DOHH2 (cell line): ENCODE measurements at regions not wholly inside any gene's neighbourhood (a gene's known extent, or its start where the extent isn't known, plus 50 kb on each side); places are given as distances from the start of the nearest gene placed in this dataset.

Source experiments
- H3F3A ChIP-seq: fragments of 200-600 bp; sonication (generic), shearing (Covaris generic); 2 replicates; pipeline ENCODE4 v1.6.0; 2016; ENCODE audit warnings: antibody characterized with exemption, mild to moderate bottlenecking; ENCODE audit not compliant: control insufficient read depth, insufficient read depth
- H3K27ac ChIP-seq: fragments of 200-600 bp; sonication (generic); 2 replicates; pipeline ENCODE4 v1.5.1; 2014; ENCODE audit warnings: low read depth, mild to moderate bottlenecking, low read length, moderate library complexity
- H3K27me3 ChIP-seq: fragments of 200-600 bp; sonication (generic); 2 replicates; pipeline ENCODE4 v1.6.1; 2014; ENCODE audit warnings: mild to moderate bottlenecking, low read length, mixed read lengths; ENCODE audit not compliant: control insufficient read depth
- H3K36me3 ChIP-seq: fragments of 200-600 bp; sonication (generic); 2 replicates; pipeline ENCODE4 v1.6.1; 2014; ENCODE audit warnings: mild to moderate bottlenecking, low read length, moderate library complexity, mixed read lengths; ENCODE audit not compliant: control insufficient read depth
- H3K4me1 ChIP-seq: fragments of 200-600 bp; sonication (generic); 2 replicates; pipeline ENCODE4 v1.6.1; 2014; ENCODE audit warnings: mild to moderate bottlenecking, low read length, mixed read lengths; ENCODE audit not compliant: control insufficient read depth
- H3K4me2 ChIP-seq: fragments of 200-600 bp; sonication (generic); 2 replicates; pipeline ENCODE4 v1.6.0; 2014; ENCODE audit warnings: mild to moderate bottlenecking, low read length, moderate library complexity
- H3K4me3 ChIP-seq: fragments of 200-600 bp; sonication (generic); 2 replicates; pipeline ENCODE4 v1.5.1; 2014; ENCODE audit warnings: mild to moderate bottlenecking, low read length, mixed read lengths
- H3K79me2 ChIP-seq: fragments of 200-600 bp; sonication (generic); 2 replicates; pipeline ENCODE4 v1.6.1; 2014; ENCODE audit warnings: mild to moderate bottlenecking, low read length, mixed read lengths; ENCODE audit not compliant: control insufficient read depth
- H3K9me2 ChIP-seq: fragments of 200-600 bp; sonication (generic); replicated peaks from 2 replicates; pipeline ENCODE4 v1.6.1; 2014; ENCODE audit warnings: mild to moderate bottlenecking, low read length, mixed read lengths; ENCODE audit not compliant: control insufficient read depth
- H3K9me3 ChIP-seq: fragments of 200-600 bp; sonication (generic); 2 replicates; pipeline ENCODE4 v1.6.1; 2014; ENCODE audit warnings: antibody characterized with exemption, low read length, mixed read lengths; ENCODE audit not compliant: control insufficient read depth, insufficient read depth
- H4K20me1 ChIP-seq: fragments of 200-600 bp; sonication (generic); 2 replicates; pipeline ENCODE4 v1.6.0; 2014; ENCODE audit warnings: low read depth, mild to moderate bottlenecking, antibody characterized with exemption, low read length, moderate library complexity; ENCODE audit not compliant: control insufficient read depth, insufficient read depth
- CTCF ChIP-seq: fragments of 200-600 bp; sonication (generic); IDR thresholded peaks from one replicate; pipeline ENCODE4 v1.5.1; 2014; ENCODE audit warnings: antibody characterized with exemption, mild to moderate bottlenecking, low read depth, low read length; ENCODE audit not compliant: poor library complexity, severe bottlenecking
- EZH2phosphoT487 ChIP-seq: fragments of 200-600 bp; sonication (generic); IDR thresholded peaks from 2 replicates; pipeline ENCODE4 v1.6.1; 2017; ENCODE audit warnings: borderline replicate concordance, mild to moderate bottlenecking, antibody characterized with exemption, low read length, moderate library complexity, mixed read lengths

- TF ChIP-seq CTCF, result no peak
- TF ChIP-seq EZH2phosphoT487, result no peak
- peak overlapping the region; percentile 75 for H3K4me2 ChIP-seq
- no peaks in the 10 kb centered on the region for H3K27me3 ChIP-seq
- H3K4me3 ChIP-seq, result peak overlapping the region; percentile 67
- H4K20me1 ChIP-seq, result no peaks in the 10 kb centered on the region
- no peaks in the 10 kb centered on the region for H3K9me3 ChIP-seq
- H3F3A ChIP-seq, result peaks cover 22% of the 10 kb centered on the region
- no peaks in the 10 kb centered on the region for H3K36me3 ChIP-seq
- H3K79me2 ChIP-seq, result no peaks in the 10 kb centered on the region; the same call in 1 of the 2 replicates
- no peaks in the 10 kb centered on the region for H3K9me2 ChIP-seq
- peaks cover 52% of the 10 kb centered on the region for H3K4me1 ChIP-seq
- peak overlapping the region; percentile 81 for H3K27ac ChIP-seq
These were observed 106.4 kb downstream of the ARF6 start for GRCh38 chr14:49999146-49999761.

GRCh38 chr14:49999826-50000379 is 107.0 kb downstream of the ARF6 start:
- Histone ChIP-seq H4K20me1 (no peaks in the 10 kb centered on the region), H3F3A (peaks cover 25% of the 10 kb centered on the region), H3K27me3 (no peaks in the 10 kb centered on the region), H3K4me3 (peak overlapping the region; percentile 67), H3K36me3 (no peaks in the 10 kb centered on the region), H3K4me1 (peaks cover 53% of the 10 kb centered on the region), H3K4me2 (peak overlapping the region; percentile 75), H3K79me2 (no peaks in the 10 kb centered on the region; the same call in 1 of the 2 replicates), H3K9me2 (no peaks in the 10 kb centered on the region), H3K9me3 (no peaks in the 10 kb centered on the region), H3K27ac (peak overlapping the region; percentile 81)
- no peak for TF ChIP-seq CTCF
- TF ChIP-seq EZH2phosphoT487, result no peak

GRCh38 chr14:50000380-50001150 is 107.7 kb downstream of the ARF6 start:
- Histone ChIP-seq H3K36me3 (no peaks in the 10 kb centered on the region), H3K9me3 (no peaks in the 10 kb centered on the region), H3K4me3 (peak overlapping the region; percentile 67), H3K4me2 (peak overlapping the region; percentile 75), H3F3A (peaks cover 26% of the 10 kb centered on the region), H3K9me2 (no peaks in the 10 kb centered on the region), H3K27me3 (no peaks in the 10 kb centered on the region), H3K4me1 (peaks cover 53% of the 10 kb centered on the region), H3K27ac (peak overlapping the region; percentile 81), H3K79me2 (no peaks in the 10 kb centered on the region; the same call in 1 of the 2 replicates), H4K20me1 (no peaks in the 10 kb centered on the region)
- no peak for TF ChIP-seq EZH2phosphoT487
- peak; percentile 18 for TF ChIP-seq CTCF
